ENCODE measurements at regions not wholly inside any gene's neighbourhood (a gene's known extent, or its start where the extent isn't known, plus 50 kb on each side); places are given as distances from the start of the nearest gene placed in this dataset.

DNA sequence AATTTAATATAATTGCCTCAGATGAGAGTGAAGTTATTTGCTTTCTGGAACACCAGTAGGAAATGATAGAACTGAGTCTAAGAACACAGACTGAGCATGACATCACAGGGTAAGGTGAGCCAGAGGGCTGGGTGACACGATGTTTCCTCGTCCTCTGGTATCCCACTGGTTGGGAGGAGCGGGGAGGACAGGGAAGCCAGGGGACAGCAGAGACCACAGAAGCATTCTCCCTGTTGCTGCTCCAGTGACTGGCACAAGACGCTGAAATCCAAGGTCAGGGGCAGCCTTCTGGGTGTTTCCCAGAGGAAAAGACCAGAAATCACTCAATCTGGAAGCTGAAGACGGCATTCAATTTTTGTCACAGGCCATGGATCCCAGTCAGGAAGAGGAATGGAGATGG lies 363.4 kb upstream of the SOX11 start:
- TF ChIP-seq POLR2A (IDR thresholded peaks at IDR 0.05; ENCODE audit: low read length) (no peak), GATA1 (IDR thresholded peaks at IDR 0.05; ENCODE audit: low read depth, low read length) (no peak)

DNA sequence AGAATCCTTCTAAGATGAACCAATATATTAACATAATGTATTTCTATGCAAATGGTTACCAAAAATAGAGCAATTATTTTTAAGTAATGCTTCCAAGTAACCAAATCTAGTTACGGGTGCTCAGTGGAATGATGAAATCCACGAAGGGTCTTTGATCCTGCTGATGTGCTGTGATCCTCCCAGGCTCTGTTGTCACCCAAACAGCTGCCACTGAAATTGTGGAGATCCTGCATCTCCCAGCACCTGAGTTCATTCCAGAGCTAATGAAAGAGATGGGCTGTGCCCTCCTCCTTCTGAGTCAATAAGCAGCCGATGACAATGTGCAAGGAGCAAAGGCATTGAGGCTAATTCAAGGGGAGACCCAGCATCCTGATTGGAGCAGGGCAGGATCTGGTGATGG lies 362.4 kb upstream of the SOX11 start:
- DNase-seq = no peak
- no peak for TF ChIP-seq POLR2A (IDR thresholded peaks at IDR 0.05; ENCODE audit: low read length)
- no peak for TF ChIP-seq GATA1 (IDR thresholded peaks at IDR 0.05; ENCODE audit: low read depth, low read length)

More for the DNA sequence above, 363.4 kb upstream of the SOX11 start:
- no peak for DNase-seq

DNA sequence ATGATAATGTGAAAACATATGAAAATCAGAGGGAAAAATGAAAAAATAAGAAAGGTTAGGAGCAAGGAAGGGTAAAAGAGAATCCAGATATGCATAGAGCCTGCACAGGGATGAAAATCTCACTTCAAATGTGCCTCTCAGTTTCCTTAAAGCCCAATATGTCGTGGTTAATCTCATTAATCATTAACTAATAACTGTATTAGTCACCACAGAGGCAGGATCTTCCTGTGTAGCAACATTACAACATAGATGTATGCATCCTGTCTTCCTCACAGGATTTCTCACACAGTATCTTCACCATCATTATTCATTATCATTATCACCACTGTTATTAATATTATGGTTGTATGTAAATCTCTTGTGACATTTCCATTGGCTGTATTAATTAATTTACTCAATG lies 361.2 kb upstream of the SOX11 start:
- TF ChIP-seq GATA1 (IDR thresholded peaks at IDR 0.05; ENCODE audit: low read depth, low read length) (no peak), POLR2A (IDR thresholded peaks at IDR 0.05; ENCODE audit: low read length) (no peak)
- no peak for DNase-seq

DNA sequence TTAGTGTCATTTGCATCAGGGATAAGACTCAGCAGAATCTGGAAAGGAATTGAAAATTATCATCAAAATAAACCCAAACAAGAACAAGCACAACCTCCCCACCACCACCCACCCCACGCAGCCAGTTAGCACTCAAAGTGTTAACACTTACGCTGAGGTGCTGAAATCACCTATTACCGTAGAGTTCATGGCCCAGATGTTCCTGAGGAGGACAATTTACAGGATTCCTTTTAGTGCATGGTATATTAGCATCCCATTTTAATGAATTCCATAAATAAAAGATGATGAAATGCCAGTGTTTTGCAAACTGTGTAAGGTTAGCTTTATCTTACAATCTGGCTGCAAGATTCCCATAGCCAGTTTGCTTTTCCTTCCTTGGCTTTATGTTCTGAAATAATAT lies 359.3 kb upstream of the SOX11 start:
- TF ChIP-seq GATA1 (IDR thresholded peaks at IDR 0.05; ENCODE audit: low read depth, low read length) = no peak
- TF ChIP-seq POLR2A (IDR thresholded peaks at IDR 0.05; ENCODE audit: low read length) = no peak
- no peak for DNase-seq

DNA sequence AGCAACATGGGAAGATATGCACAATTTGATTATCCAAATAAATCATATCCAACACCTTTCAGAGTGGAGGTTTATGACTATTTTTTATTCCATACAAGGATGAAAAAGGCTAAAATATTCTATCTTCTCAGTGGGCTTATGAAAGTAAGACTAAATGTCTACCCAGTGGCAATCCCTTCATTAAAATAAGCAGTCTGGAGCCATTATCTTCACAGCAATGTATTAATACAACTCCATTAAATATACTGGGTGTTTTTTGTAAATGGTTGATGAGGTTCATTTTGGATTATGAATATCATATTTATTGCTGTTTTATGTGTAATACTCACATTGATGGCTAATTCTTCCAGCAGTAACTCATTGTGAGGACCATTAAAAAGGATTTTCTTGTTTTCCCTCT lies 352.7 kb upstream of the SOX11 start:
- TF ChIP-seq POLR2A (IDR thresholded peaks at IDR 0.05; ENCODE audit: low read length) (no peak), GATA1 (IDR thresholded peaks at IDR 0.05; ENCODE audit: low read depth, low read length) (no peak)
- no peak for DNase-seq

DNA sequence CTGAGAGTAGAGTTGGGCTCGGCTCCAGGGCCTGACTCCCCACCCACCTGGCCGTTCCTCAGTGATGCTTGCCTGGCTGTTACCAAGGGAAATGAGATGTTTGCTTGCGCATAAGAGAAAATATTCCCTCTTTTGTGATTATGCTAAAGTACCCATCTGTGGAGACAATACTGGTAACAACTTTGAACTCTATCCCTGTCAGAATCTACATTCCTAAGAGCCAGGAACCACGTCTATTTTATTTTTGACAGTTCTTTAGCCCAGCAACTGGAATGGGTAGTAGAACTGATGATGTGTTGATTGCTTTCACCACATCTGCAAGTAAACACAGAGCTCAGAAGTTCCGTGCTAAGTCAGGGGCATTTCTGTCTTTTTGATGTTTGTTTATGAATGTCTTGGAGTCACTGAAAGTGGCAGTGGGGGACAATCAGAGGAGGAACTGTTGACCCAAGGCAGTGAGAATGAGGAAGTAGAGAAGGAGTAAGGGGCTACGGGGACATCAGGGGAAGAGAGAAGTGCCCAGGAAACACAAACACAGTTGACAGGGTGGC lies 348.3 kb upstream of the SOX11 start:
- TF ChIP-seq POLR2A (IDR thresholded peaks at IDR 0.05; ENCODE audit: low read length) = no peak
- no peak for TF ChIP-seq GATA1 (IDR thresholded peaks at IDR 0.05; ENCODE audit: low read depth, low read length)
- no peak for DNase-seq

DNA sequence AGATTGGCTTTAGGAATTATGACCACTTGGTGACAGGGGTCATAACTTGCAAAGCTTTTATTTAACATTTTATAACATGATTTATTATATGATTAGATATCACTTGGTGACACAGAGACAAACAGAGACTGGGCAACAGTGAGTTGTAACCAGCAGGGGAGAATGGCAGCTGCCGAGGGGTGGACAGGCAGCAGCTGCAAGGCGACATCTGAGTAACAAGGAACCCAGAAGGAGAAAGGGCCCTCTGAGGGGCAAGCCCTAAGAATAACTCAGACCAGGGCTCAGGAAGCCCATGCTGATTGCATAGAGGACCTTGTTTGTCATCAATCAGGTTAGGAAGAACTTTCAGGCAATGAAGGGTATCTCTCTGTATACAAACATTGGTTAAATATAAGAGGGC lies 339.9 kb upstream of the SOX11 start:
- TF ChIP-seq POLR2A (IDR thresholded peaks at IDR 0.05; ENCODE audit: low read length) (no peak), GATA1 (IDR thresholded peaks at IDR 0.05; ENCODE audit: low read depth, low read length) (no peak)
- DNase-seq = no peak

DNA sequence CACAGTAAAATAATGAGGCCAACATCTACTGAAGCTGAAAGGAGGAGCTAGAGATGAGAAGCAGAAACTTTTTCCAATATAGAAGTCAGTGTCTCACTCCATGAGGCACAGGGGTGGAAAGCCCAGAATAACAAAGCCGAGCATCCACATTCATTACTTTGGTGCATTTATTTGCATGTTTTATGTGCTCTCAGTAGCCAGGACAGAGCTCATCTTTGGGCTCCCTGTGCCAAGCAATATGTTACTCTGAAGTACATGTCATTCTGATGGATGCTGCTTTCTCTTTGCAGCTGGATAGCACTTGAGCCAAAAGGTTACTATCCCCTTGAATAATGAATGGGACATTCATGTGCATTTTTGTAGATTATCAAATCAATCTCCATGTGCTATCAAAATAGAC lies 338.6 kb upstream of the SOX11 start:
- no peak for DNase-seq
- TF ChIP-seq GATA1 (IDR thresholded peaks at IDR 0.05; ENCODE audit: low read depth, low read length) (no peak), POLR2A (IDR thresholded peaks at IDR 0.05; ENCODE audit: low read length) (no peak)

DNA sequence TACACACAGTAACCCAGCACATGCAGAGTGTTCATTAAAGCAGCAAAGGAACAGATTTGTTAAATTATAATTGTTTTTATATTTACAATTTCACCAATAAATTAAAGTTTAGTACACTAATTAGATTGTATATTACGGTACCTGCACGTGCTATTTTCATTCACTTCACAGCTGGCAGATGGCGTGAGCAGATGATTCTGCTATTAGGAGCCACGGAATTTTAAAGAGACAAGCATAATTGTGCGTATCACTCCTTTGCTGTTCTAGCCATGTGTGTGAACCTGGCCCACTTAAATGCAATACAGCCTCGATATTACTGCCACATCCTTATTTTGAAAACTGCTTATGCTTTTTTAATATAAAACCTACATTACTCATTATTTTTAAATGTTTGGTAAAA lies 332.8 kb upstream of the SOX11 start:
- no peak for DNase-seq
- no peak for TF ChIP-seq POLR2A (IDR thresholded peaks at IDR 0.05; ENCODE audit: low read length)
- TF ChIP-seq GATA1 (IDR thresholded peaks at IDR 0.05; ENCODE audit: low read depth, low read length) = no peak

DNA sequence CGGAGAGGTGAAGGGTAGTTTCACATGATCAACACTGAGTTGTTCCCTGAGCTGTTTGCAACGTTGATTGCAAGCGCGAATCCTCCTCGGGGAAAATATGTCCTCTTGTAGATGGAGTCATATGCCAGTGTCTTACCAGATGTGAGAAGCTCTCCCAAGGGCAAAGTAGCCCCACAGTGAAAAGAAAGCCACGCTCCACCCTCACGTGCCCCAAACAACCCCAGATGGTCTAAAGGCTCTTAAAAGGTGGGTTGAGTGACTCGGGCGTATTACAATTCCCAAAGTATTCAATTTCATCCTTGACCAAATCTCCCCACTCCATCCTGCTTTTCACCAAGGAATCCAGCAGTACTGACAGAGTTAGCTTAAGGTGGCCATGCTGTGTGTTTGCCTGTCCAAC lies 332.1 kb upstream of the SOX11 start:
- DNase-seq = no peak
- TF ChIP-seq POLR2A (IDR thresholded peaks at IDR 0.05; ENCODE audit: low read length) = no peak
- TF ChIP-seq GATA1 (IDR thresholded peaks at IDR 0.05; ENCODE audit: low read depth, low read length) = no peak

DNA sequence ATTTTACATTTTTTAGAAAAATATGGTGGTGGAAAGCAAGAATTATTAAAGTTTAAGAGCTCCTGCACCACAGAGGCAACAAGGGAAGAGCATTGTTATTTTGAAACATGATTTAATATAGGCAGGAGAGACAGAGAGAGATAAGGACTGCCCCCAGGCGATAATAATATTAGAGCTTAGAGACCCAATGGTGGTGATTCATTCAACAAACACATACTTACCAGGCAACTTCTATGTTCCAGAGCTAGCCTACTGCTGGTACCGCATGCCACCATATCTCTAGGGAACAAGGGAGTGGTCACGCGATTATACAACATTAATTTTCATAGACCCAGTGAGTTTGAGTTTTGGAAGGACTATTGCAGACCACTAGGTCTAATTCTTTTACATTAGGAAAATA lies 327.8 kb upstream of the SOX11 start:
- no peak for TF ChIP-seq GATA1 (IDR thresholded peaks at IDR 0.05; ENCODE audit: low read depth, low read length)
- TF ChIP-seq POLR2A (IDR thresholded peaks at IDR 0.05; ENCODE audit: low read length) = no peak
- DNase-seq = no peak

DNA sequence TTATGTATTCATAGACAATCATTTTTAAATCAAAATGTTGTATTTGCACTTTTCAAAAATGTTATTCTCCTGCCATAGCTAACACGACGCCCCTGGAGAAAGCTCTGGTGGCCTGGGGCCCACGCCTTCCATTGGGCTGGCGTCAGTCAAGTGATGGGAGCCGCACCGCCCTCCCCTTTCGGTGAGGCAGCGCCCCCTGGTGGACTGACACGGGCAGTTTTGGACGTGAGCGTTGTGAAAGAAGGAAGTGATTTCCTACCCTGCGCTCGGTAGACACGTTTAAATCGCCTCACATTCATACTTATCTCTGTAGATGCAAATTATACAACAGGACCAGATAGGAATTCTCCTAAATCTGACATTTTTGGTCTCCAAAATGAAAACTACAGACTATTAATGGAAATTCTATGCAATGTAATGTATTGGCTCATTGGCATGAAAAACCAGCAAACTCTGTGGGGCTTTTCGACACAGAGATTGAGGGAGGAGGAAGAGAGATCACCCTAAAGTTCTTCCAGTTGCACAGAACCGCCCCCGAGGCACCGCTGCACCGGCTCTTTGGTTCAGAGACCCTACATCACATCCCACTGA lies 326.2 kb upstream of the SOX11 start:
- peak; percentile 60 to 76 for DNase-seq

DNA sequence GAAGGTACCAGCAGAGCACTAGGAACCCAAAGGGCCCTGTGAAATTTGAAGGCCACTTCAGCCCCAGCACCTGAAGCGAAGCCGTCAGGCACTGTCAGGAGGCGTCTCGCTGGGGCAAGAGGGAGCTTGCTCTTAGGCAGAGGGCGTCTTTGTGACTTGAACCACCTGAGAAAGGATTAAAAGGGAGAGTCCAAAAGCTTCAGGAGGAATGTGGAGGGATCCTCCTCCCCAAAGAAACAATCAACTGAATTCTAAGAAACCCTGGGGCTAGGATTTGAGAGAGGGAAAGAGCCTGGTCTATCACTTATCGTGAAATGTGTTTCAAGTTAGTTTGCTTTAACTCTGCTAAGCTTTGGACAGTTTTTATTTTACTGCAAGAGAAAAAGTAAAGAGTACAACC lies 324.9 kb upstream of the SOX11 start:
- no peak for DNase-seq
- TF ChIP-seq GATA1 (IDR thresholded peaks at IDR 0.05; ENCODE audit: low read depth, low read length) (no peak), POLR2A (IDR thresholded peaks at IDR 0.05; ENCODE audit: low read length) (no peak)

More for the DNA sequence above, 326.2 kb upstream of the SOX11 start:
- TF ChIP-seq POLR2A (IDR thresholded peaks at IDR 0.05; ENCODE audit: low read length) (no peak), GATA1 (IDR thresholded peaks at IDR 0.05; ENCODE audit: low read depth, low read length) (no peak)

DNA sequence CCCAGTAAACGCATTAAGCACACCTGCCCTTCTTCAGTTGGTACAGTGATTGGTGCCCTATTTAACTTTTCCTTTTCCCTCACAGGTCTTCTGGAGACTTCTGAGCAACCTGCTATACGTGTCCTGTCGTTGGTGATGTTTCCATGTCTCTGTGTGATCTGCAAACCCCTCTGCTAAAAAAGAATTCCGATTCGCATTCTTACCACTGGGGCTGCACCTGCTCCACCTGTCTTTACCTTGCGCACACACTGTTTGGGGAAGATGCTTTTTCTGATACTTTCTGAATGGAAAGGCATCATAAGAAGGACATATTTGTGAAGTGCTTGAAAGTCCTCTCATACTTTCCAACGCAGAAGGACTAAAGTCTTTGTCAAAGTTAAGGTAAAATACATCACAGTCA lies 323.9 kb upstream of the SOX11 start:
- no peak for DNase-seq
- no peak for TF ChIP-seq POLR2A (IDR thresholded peaks at IDR 0.05; ENCODE audit: low read length)
- no peak for TF ChIP-seq GATA1 (IDR thresholded peaks at IDR 0.05; ENCODE audit: low read depth, low read length)

DNA sequence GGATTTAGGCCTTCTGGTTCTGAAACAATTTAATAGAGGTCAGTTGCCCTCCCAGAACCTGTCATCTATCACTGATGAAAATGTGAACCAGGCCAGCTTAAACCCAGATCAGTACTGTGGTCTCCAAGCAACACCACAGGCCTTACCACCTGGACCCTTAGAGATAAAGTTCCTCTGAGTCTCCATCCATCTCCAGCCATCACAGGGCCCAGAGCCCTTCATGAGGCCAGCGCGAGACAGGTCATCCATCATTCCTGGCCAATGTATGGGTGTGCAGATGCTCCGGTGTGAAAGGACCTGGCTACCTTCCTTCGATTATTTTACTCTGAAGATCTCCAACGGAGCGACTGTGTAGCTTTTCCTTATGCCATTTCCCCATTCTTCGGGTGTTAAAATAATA lies 322.7 kb upstream of the SOX11 start:
- no peak for TF ChIP-seq GATA1 (IDR thresholded peaks at IDR 0.05; ENCODE audit: low read depth, low read length)
- no peak for TF ChIP-seq POLR2A (IDR thresholded peaks at IDR 0.05; ENCODE audit: low read length)
- DNase-seq = no peak
